Neural cell (in vitro differentiated cells): ENCODE measurements at regions not wholly inside any gene's neighbourhood (a gene's known extent, or its start where the extent isn't known, plus 50 kb on each side); places are given as distances from the start of the nearest gene placed in this dataset.

Source experiments
- MXI1 ChIP-seq: fragments of 450-650 bp; conservative IDR thresholded peaks from 2 replicates; pipeline ENCODE4 v1.6.1; 2014; ENCODE audit warnings: antibody characterized with exemption, mild to moderate bottlenecking; ENCODE audit not compliant: poor library complexity, severe bottlenecking
- RAD21 ChIP-seq: fragments of 450-650 bp; conservative IDR thresholded peaks from 2 replicates; pipeline ENCODE4 v1.6.1; 2014; ENCODE audit warnings: antibody characterized with exemption, mild to moderate bottlenecking, moderate library complexity
- TAF1 ChIP-seq: IDR thresholded peaks from 2 replicates; pipeline ENCODE4 v1.6.1; 2012; ENCODE audit warnings: low read depth
- TF ChIP-seq, protein P1 (sequence below): fragments of 450-650 bp; IDR thresholded peaks from 2 replicates; pipeline ENCODE4 v1.5.1; 2014; ENCODE audit warnings: antibody characterized with exemption, mild to moderate bottlenecking, moderate library complexity; ENCODE audit not compliant: poor library complexity, severe bottlenecking

DNA sequence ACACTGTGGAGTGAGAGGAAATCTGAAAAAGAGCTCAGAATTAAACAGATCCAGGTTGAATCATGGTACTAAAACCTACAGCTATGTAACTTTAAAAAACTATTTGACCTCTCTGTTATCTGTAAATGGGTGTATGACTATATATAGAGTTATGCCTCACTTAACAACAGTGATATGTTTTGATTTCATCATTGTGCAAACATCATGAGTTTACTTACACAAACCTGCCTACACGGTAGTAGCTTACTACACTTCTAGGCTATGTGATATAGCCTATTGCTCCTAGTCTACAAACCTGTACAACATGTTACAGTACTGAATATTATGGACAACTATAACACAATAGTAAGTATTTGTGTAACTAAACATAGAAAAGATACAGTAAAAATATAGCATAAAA is 191.6 kb upstream of the MEIS2 start:
- no peak for TF ChIP-seq RAD21
- TF ChIP-seq, protein P1, sequence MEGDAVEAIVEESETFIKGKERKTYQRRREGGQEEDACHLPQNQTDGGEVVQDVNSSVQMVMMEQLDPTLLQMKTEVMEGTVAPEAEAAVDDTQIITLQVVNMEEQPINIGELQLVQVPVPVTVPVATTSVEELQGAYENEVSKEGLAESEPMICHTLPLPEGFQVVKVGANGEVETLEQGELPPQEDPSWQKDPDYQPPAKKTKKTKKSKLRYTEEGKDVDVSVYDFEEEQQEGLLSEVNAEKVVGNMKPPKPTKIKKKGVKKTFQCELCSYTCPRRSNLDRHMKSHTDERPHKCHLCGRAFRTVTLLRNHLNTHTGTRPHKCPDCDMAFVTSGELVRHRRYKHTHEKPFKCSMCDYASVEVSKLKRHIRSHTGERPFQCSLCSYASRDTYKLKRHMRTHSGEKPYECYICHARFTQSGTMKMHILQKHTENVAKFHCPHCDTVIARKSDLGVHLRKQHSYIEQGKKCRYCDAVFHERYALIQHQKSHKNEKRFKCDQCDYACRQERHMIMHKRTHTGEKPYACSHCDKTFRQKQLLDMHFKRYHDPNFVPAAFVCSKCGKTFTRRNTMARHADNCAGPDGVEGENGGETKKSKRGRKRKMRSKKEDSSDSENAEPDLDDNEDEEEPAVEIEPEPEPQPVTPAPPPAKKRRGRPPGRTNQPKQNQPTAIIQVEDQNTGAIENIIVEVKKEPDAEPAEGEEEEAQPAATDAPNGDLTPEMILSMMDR = no peak
- TF ChIP-seq TAF1 = no peak
- no peak for TF ChIP-seq MXI1
